Sigmoid colon (tissue), 4 donors: ENCODE measurements at regions not wholly inside any gene's neighbourhood (a gene's known extent, or its start where the extent isn't known, plus 50 kb on each side); places are given as distances from the start of the nearest gene placed in this dataset.

Source experiments
- CTCF ChIP-seq, 4 experiments: fragments of 450-650 bp in 3 of 4; fragments of 200-600 bp in 1 of 4; IDR thresholded peaks; one replicate each; pipeline ENCODE4 v1.5.1; 2016 to 2019; ENCODE audit warnings: antibody characterized with exemption in 4 of 4, mild to moderate bottlenecking in 3 of 4, moderate library complexity in 2 of 4
- EP300 ChIP-seq, 4 donors: sonication (generic); formaldehyde crosslinking; IDR thresholded peaks; one replicate each; pipeline ENCODE4 v1.6.1; 2017; ENCODE audit warnings: antibody characterized with exemption in 4 of 4

- TF ChIP-seq CTCF (IDR thresholded peaks at IDR 0.05): no peak
- no peak for TF ChIP-seq EP300 (IDR thresholded peaks at IDR 0.05)
These were observed 62.6 kb upstream of the ATP11B start for GRCh38 chr3:182730675-182731042.
